Chondrocyte (in vitro differentiated cells): ENCODE measurements at regions not wholly inside any gene's neighbourhood (a gene's known extent, or its start where the extent isn't known, plus 50 kb on each side); places are given as distances from the start of the nearest gene placed in this dataset.

Source experiments
- DNase-seq: peaks from one replicate; pipeline ENCODE4 v3.0.0; 2021; ENCODE audit warnings: mixed read lengths, low spot score
- H3K27ac Mint-ChIP-seq: one replicate; pipeline ENCODE4 v1.8.0; 2021; ENCODE audit warnings: mild to moderate bottlenecking, moderate library complexity, mixed read lengths; ENCODE audit not compliant: unreplicated experiment
- H3K27me3 Mint-ChIP-seq: 2 replicates; pipeline ENCODE4 v1.8.0; 2021; ENCODE audit warnings: low read depth, mixed read lengths
- H3K36me3 Mint-ChIP-seq: 2 replicates; pipeline ENCODE4 v1.8.0; 2021; ENCODE audit warnings: low read depth, mixed read lengths
- H3K4me1 Mint-ChIP-seq: 2 replicates; pipeline ENCODE4 v1.8.0; 2021; ENCODE audit warnings: low read depth, mild to moderate bottlenecking, mixed read lengths
- H3K4me3 Mint-ChIP-seq: one replicate; pipeline ENCODE4 v1.8.0; 2021; ENCODE audit warnings: mild to moderate bottlenecking, moderate library complexity, mixed read lengths; ENCODE audit not compliant: unreplicated experiment
- H3K9me3 Mint-ChIP-seq: 2 replicates; pipeline ENCODE4 v1.8.0; 2021; ENCODE audit warnings: low read depth, mixed read lengths
- CTCF ChIP-seq: fragments of 200-600 bp; sonication (generic); IDR thresholded peaks from 2 replicates; pipeline ENCODE4 v1.5.0; 2021; ENCODE audit warnings: antibody characterized with exemption, mild to moderate bottlenecking, moderate library complexity

- Mint-ChIP-seq H3K27ac (no peak overlapping the region), H3K9me3 (peaks cover 36% of the 10 kb centered on the region), H3K4me1 (no peaks in the 10 kb centered on the region), H3K36me3 (no peaks in the 10 kb centered on the region), H3K4me3 (no peak overlapping the region), H3K27me3 (no peaks in the 10 kb centered on the region)
- no peak for TF ChIP-seq CTCF
- no peak for DNase-seq
Observed at GRCh38 chr12:126425264-126425663, 1360.0 kb downstream of the AACS start.

GRCh38 chr12:126428769-126429168 lies 1363.5 kb downstream of the AACS start:
- no peak for DNase-seq
- peaks cover 23% of the 10 kb centered on the region for H3K9me3 Mint-ChIP-seq
- no peaks in the 10 kb centered on the region for H3K27me3 Mint-ChIP-seq
- no peak overlapping the region for H3K27ac Mint-ChIP-seq
- no peaks in the 10 kb centered on the region for H3K4me1 Mint-ChIP-seq
- no peaks in the 10 kb centered on the region for H3K36me3 Mint-ChIP-seq
- H3K4me3 Mint-ChIP-seq = no peak overlapping the region
- no peak for TF ChIP-seq CTCF

- H3K9me3 Mint-ChIP-seq = peaks cover 23% of the 10 kb centered on the region
- no peaks in the 10 kb centered on the region for H3K36me3 Mint-ChIP-seq
- no peaks in the 10 kb centered on the region for H3K27me3 Mint-ChIP-seq
- no peaks in the 10 kb centered on the region for H3K4me1 Mint-ChIP-seq
- no peak overlapping the region for H3K4me3 Mint-ChIP-seq
- H3K27ac Mint-ChIP-seq = no peak overlapping the region
- TF ChIP-seq CTCF = no peak
- DNase-seq = no peak
Observed at GRCh38 chr12:126430921-126431320, 1365.7 kb downstream of the AACS start.

GRCh38 chr12:126431767-126432166 lies 1366.5 kb downstream of the AACS start:
- DNase-seq = no peak
- Mint-ChIP-seq H3K4me3 (no peak overlapping the region), H3K4me1 (no peaks in the 10 kb centered on the region), H3K9me3 (peaks cover 26% of the 10 kb centered on the region), H3K27me3 (no peaks in the 10 kb centered on the region), H3K36me3 (no peaks in the 10 kb centered on the region), H3K27ac (no peak overlapping the region)
- no peak for TF ChIP-seq CTCF

- H3K4me3 Mint-ChIP-seq = no peak overlapping the region
- DNase-seq = no peak
- no peaks in the 10 kb centered on the region for H3K27me3 Mint-ChIP-seq
- no peak overlapping the region for H3K27ac Mint-ChIP-seq
- H3K36me3 Mint-ChIP-seq = no peaks in the 10 kb centered on the region
- no peak for TF ChIP-seq CTCF
- H3K9me3 Mint-ChIP-seq = peaks cover 29% of the 10 kb centered on the region
- no peaks in the 10 kb centered on the region for H3K4me1 Mint-ChIP-seq
Observed at GRCh38 chr12:126432780-126433179, 1367.5 kb downstream of the AACS start.
